SK-N-SH (cell line): ENCODE measurements at regions not wholly inside any gene's neighbourhood (a gene's known extent, or its start where the extent isn't known, plus 50 kb on each side); places are given as distances from the start of the nearest gene placed in this dataset.

Experiments used
- CTCF ChIA-PET: fragments of 300-600, 350-600 bp; formaldehyde crosslinking; extraction: SDS; loops from one replicate; lab custom pipeline; 2021; lab: Yijun Ruan, JAX
- POLR2A ChIA-PET: fragments of 350-600 bp; sonication (Branson Sonifier 250); formaldehyde crosslinking; extraction: SDS; loops from one replicate; lab custom pipeline; 2020; ENCODE audit warnings: antibody characterized with exemption, inconsistent platforms; lab: Yijun Ruan, JAX
- DNase-seq: peaks from one replicate; pipeline ENCODE4 v3.0.0; 2012
- H2AFZ ChIP-seq: fragments of 200-600 bp; sonication (generic); 2 replicates; pipeline ENCODE4 v1.8.1; 2016; ENCODE audit warnings: antibody characterized with exemption, mild to moderate bottlenecking, low read depth
- H3F3A ChIP-seq: fragments of 200-600 bp; sonication (generic); replicated peaks from 2 replicates; pipeline ENCODE3; 2016; ENCODE audit warnings: antibody characterized with exemption, mild to moderate bottlenecking; ENCODE audit not compliant: insufficient read depth
- H3K27ac ChIP-seq, 2 experiments: fragments of 200-500 bp in 1 of 2; fragments of 200-600 bp in 1 of 2; sonication (Bioruptor generic) in 1 of 2; sonication (generic), shearing (Covaris generic) in 1 of 2; 2 replicates each; pipeline versions ENCODE4 v1.5.1 to v1.6.1; 2014 to 2016; ENCODE audit warnings: low read depth in 2 of 2, inconsistent platforms in 1 of 2, low read length in 1 of 2, mild to moderate bottlenecking in 1 of 2, mixed read lengths in 1 of 2
- H3K27me3 ChIP-seq: fragments of 200-600 bp; sonication (generic), shearing (Covaris generic); 2 replicates; pipeline ENCODE4 v1.6.1; 2016; ENCODE audit warnings: mixed run types; ENCODE audit not compliant: insufficient read depth
- H3K36me3 ChIP-seq, 2 experiments: fragments of 200-500 bp in 1 of 2; fragments of 200-600 bp in 1 of 2; sonication (Bioruptor generic) in 1 of 2; sonication (generic) in 1 of 2; replicated peaks in 1 of 2; 2 replicates each; pipeline versions ENCODE3 to v1.5.1; 2014 to 2016; ENCODE audit warnings: low read length in 1 of 2, mild to moderate bottlenecking in 1 of 2; ENCODE audit not compliant: insufficient read depth in 2 of 2, control insufficient read depth in 1 of 2
- H3K4me1 ChIP-seq, 2 experiments: fragments of 200-500 bp in 1 of 2; fragments of 200-600 bp in 1 of 2; sonication (Bioruptor generic) in 1 of 2; sonication (generic), shearing (Covaris generic) in 1 of 2; 2 replicates each; pipeline versions ENCODE4 v1.5.1 to v1.6.1; 2014 to 2016; ENCODE audit warnings: low read depth in 1 of 2, low read length in 1 of 2, mixed run types in 1 of 2; ENCODE audit not compliant: insufficient read depth in 2 of 2, control insufficient read depth in 1 of 2
- H3K4me2 ChIP-seq: fragments of 200-600 bp; sonication (generic), shearing (Covaris generic); 2 replicates; pipeline ENCODE4 v1.6.1; 2017; ENCODE audit warnings: mixed run types
- H3K4me3 ChIP-seq, 2 experiments: fragments of 200-500 bp in 1 of 2; fragments of 200-600 bp in 1 of 2; sonication (Bioruptor generic) in 1 of 2; sonication (generic), shearing (Covaris generic) in 1 of 2; 2 replicates each; pipeline versions ENCODE4 v1.5.1 to v1.8.1; 2014 to 2016; ENCODE audit warnings: low read depth in 2 of 2, inconsistent platforms in 1 of 2, low read length in 1 of 2, mild to moderate bottlenecking in 1 of 2, mixed read lengths in 1 of 2, moderate library complexity in 1 of 2
- H3K79me2 ChIP-seq: fragments of 200-600 bp; sonication (generic); 2 replicates; pipeline ENCODE4 v1.8.1; 2017; ENCODE audit warnings: mild to moderate bottlenecking; ENCODE audit not compliant: insufficient read depth
- H3K9ac ChIP-seq: fragments of 200-600 bp; sonication (generic); 2 replicates; pipeline ENCODE4 v1.6.1; 2017; ENCODE audit warnings: mixed run types
- H3K9me2 ChIP-seq: fragments of 200-600 bp; sonication (generic); 2 replicates; pipeline ENCODE4 v1.6.1; 2017; ENCODE audit warnings: mixed run types
- H3K9me3 ChIP-seq: fragments of 200-600 bp; sonication (generic); 2 replicates; pipeline ENCODE4 v1.6.1; 2017; ENCODE audit warnings: mixed run types, mild to moderate bottlenecking, moderate library complexity
- H4K20me1 ChIP-seq: fragments of 200-600 bp; sonication (generic); 2 replicates; pipeline ENCODE4 v1.6.1; 2017; ENCODE audit warnings: mild to moderate bottlenecking, mixed run types; ENCODE audit not compliant: insufficient read depth
- EZH2phosphoT487 ChIP-seq: fragments of 200-600 bp; sonication (generic); IDR thresholded peaks from 2 replicates; pipeline ENCODE4 v1.6.1; 2017; ENCODE audit warnings: low read depth, mixed run types, mild to moderate bottlenecking, antibody characterized with exemption, moderate library complexity, borderline replicate concordance
- FOSL2 ChIP-seq: IDR thresholded peaks from 2 replicates; pipeline ENCODE4 v1.4.0; 2012; ENCODE audit warnings: low read depth, mild to moderate bottlenecking, moderate library complexity, borderline replicate concordance
- FOXM1 ChIP-seq: IDR thresholded peaks from 2 replicates; pipeline ENCODE4 v1.4.0; 2012; ENCODE audit warnings: low read depth, mild to moderate bottlenecking
- GATA2 ChIP-seq: sonication (generic); formaldehyde crosslinking; IDR thresholded peaks from 2 replicates; pipeline ENCODE4 v1.5.0; 2020; ENCODE audit warnings: mild to moderate bottlenecking, missing genetic modification reagents
- NFIC ChIP-seq: IDR thresholded peaks from 2 replicates; pipeline ENCODE4 v1.4.0; 2012; ENCODE audit warnings: borderline replicate concordance
- POLR2AphosphoS5 ChIP-seq: IDR thresholded peaks from 2 replicates; pipeline ENCODE4 v1.6.1; 2012; ENCODE audit warnings: low read depth, low read length
- SIN3A ChIP-seq: IDR thresholded peaks from 2 replicates; pipeline ENCODE4 v1.6.1; 2012; ENCODE audit warnings: low read depth, mild to moderate bottlenecking, low read length, moderate library complexity, borderline replicate concordance
- SMC3 ChIP-seq: IDR thresholded peaks from 2 replicates; pipeline ENCODE4 v1.6.1; 2012; ENCODE audit warnings: low read depth, low read length, improper control_type of control experiment
- TEAD4 ChIP-seq: IDR thresholded peaks from 2 replicates; pipeline ENCODE4 v1.4.0; 2012; ENCODE audit warnings: mild to moderate bottlenecking, borderline replicate concordance; ENCODE audit not compliant: insufficient read depth
- YY1 ChIP-seq: IDR thresholded peaks from 2 replicates; pipeline ENCODE4 v1.4.0; 2012; ENCODE audit warnings: low read depth, mild to moderate bottlenecking
- TF ChIP-seq, protein P1 (sequence below): IDR thresholded peaks from 2 replicates; pipeline ENCODE4 v1.4.0; 2012; ENCODE audit warnings: low read depth, borderline replicate concordance
- TF ChIP-seq, protein P2 (sequence below): IDR thresholded peaks from 2 replicates; pipeline ENCODE4 v1.4.0; 2012; ENCODE audit warnings: low read depth, borderline replicate concordance
- TF ChIP-seq, protein P3 (sequence below): IDR thresholded peaks from 2 replicates; pipeline ENCODE4 v1.4.0; 2012; ENCODE audit warnings: low read depth
- TF ChIP-seq, protein P4 (sequence below): IDR thresholded peaks from 2 replicates; pipeline ENCODE4; 2012
- TF ChIP-seq, protein P5 (sequence below): IDR thresholded peaks from 2 replicates; pipeline ENCODE4 v1.6.1; 2012; ENCODE audit warnings: mild to moderate bottlenecking, low read depth, low read length, moderate library complexity
- TF ChIP-seq, protein P6 (sequence below): fragments of 150-350 bp; IDR thresholded peaks from 2 replicates; pipeline ENCODE4 v1.6.1; 2016; ENCODE audit warnings: mild to moderate bottlenecking, low read depth, low read length

DNA sequence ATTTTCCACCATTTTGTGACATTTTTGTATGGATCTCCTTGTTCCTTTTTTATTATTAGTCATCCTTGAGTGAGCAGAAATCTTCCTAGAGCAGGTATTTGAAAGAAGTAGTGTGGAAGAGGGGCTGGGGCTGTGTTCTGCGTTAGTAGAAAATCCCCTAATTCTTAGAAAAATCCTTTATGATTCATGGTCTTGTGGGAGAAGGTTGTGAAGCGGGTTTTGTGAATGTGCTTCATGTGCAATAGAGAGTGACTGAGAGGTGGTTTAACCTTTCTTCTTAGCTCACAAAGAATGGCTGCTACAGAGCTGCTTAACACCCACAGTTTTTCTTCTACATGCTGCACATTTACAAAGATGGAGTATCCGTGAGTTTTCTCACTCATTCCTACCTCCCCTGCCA is 220.5 kb downstream of the IDS start (continued):
- TF ChIP-seq, protein P1, sequence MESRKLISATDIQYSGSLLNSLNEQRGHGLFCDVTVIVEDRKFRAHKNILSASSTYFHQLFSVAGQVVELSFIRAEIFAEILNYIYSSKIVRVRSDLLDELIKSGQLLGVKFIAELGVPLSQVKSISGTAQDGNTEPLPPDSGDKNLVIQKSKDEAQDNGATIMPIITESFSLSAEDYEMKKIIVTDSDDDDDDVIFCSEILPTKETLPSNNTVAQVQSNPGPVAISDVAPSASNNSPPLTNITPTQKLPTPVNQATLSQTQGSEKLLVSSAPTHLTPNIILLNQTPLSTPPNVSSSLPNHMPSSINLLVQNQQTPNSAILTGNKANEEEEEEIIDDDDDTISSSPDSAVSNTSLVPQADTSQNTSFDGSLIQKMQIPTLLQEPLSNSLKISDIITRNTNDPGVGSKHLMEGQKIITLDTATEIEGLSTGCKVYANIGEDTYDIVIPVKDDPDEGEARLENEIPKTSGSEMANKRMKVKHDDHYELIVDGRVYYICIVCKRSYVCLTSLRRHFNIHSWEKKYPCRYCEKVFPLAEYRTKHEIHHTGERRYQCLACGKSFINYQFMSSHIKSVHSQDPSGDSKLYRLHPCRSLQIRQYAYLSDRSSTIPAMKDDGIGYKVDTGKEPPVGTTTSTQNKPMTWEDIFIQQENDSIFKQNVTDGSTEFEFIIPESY, result no peak
- TF ChIP-seq TEAD4, result no peak
- TF ChIP-seq, protein P2, sequence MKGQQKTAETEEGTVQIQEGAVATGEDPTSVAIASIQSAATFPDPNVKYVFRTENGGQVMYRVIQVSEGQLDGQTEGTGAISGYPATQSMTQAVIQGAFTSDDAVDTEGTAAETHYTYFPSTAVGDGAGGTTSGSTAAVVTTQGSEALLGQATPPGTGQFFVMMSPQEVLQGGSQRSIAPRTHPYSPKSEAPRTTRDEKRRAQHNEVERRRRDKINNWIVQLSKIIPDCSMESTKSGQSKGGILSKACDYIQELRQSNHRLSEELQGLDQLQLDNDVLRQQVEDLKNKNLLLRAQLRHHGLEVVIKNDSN, result no peak
- TF ChIP-seq, protein P3, sequence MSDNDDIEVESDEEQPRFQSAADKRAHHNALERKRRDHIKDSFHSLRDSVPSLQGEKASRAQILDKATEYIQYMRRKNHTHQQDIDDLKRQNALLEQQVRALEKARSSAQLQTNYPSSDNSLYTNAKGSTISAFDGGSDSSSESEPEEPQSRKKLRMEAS, result no peak
- TF ChIP-seq, all 33 proteins: peak for 0

DNA sequence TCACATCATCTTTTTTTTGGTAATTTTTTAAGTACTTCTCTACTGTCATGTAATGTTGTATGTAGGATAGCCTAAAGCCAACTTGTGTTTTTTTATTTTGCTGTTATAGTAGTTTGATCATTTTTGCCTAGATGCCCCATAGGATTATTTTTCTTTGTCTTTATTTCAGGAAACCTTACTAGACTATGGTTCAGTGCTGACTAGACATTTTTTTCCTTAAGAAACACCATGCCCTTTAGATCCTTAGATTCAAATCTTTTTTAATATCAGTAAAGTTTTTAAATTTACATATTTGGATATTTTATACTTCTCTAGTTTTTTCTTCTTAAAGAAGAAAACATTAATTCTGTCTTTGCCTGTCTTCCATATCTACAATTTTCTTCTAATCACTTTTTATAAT is 221.3 kb downstream of the IDS start:
- Histone ChIP-seq H3K79me2 (no peaks in the 10 kb centered on the region), H3F3A (no peaks in the 10 kb centered on the region), H3K9ac (no peak overlapping the region), H3K9me2 (no peaks in the 10 kb centered on the region), H3K36me3 (no peaks in the 10 kb centered on the region), H3K27me3 (no peaks in the 10 kb centered on the region), H2AFZ (no peak overlapping the region), H3K4me3 (no peak overlapping the region), H3K27ac (no peak overlapping the region), H3K9me3 (no peaks in the 10 kb centered on the region), H3K4me2 (no peak overlapping the region), H4K20me1 (no peaks in the 10 kb centered on the region), H3K4me1 (no peaks in the 10 kb centered on the region)
- no peak for DNase-seq
- ChIA-PET POLR2A (no interaction called here), CTCF (no interaction called here)
- no peak for TF ChIP-seq EZH2phosphoT487
- TF ChIP-seq NFIC, result no peak
- no peak for TF ChIP-seq POLR2AphosphoS5
- no peak for TF ChIP-seq SMC3
- no peak for TF ChIP-seq TEAD4
- no peak for TF ChIP-seq FOSL2
- no peak for TF ChIP-seq GATA2
- TF ChIP-seq, protein P4, sequence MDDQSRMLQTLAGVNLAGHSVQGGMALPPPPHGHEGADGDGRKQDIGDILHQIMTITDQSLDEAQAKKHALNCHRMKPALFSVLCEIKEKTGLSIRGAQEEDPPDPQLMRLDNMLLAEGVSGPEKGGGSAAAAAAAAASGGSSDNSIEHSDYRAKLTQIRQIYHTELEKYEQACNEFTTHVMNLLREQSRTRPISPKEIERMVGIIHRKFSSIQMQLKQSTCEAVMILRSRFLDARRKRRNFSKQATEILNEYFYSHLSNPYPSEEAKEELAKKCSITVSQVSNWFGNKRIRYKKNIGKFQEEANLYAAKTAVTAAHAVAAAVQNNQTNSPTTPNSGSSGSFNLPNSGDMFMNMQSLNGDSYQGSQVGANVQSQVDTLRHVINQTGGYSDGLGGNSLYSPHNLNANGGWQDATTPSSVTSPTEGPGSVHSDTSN, result no peak
- TF ChIP-seq, protein P5, sequence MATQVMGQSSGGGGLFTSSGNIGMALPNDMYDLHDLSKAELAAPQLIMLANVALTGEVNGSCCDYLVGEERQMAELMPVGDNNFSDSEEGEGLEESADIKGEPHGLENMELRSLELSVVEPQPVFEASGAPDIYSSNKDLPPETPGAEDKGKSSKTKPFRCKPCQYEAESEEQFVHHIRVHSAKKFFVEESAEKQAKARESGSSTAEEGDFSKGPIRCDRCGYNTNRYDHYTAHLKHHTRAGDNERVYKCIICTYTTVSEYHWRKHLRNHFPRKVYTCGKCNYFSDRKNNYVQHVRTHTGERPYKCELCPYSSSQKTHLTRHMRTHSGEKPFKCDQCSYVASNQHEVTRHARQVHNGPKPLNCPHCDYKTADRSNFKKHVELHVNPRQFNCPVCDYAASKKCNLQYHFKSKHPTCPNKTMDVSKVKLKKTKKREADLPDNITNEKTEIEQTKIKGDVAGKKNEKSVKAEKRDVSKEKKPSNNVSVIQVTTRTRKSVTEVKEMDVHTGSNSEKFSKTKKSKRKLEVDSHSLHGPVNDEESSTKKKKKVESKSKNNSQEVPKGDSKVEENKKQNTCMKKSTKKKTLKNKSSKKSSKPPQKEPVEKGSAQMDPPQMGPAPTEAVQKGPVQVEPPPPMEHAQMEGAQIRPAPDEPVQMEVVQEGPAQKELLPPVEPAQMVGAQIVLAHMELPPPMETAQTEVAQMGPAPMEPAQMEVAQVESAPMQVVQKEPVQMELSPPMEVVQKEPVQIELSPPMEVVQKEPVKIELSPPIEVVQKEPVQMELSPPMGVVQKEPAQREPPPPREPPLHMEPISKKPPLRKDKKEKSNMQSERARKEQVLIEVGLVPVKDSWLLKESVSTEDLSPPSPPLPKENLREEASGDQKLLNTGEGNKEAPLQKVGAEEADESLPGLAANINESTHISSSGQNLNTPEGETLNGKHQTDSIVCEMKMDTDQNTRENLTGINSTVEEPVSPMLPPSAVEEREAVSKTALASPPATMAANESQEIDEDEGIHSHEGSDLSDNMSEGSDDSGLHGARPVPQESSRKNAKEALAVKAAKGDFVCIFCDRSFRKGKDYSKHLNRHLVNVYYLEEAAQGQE, result no peak
- TF ChIP-seq, protein P6, sequence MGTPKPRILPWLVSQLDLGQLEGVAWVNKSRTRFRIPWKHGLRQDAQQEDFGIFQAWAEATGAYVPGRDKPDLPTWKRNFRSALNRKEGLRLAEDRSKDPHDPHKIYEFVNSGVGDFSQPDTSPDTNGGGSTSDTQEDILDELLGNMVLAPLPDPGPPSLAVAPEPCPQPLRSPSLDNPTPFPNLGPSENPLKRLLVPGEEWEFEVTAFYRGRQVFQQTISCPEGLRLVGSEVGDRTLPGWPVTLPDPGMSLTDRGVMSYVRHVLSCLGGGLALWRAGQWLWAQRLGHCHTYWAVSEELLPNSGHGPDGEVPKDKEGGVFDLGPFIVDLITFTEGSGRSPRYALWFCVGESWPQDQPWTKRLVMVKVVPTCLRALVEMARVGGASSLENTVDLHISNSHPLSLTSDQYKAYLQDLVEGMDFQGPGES, result no peak
- TF ChIP-seq SIN3A, result no peak
- TF ChIP-seq YY1, result no peak
- no peak for TF ChIP-seq FOXM1
- TF ChIP-seq, protein P1, result no peak
